ENCODE measurements at regions not wholly inside any gene's neighbourhood (a gene's known extent, or its start where the extent isn't known, plus 50 kb on each side); places are given as distances from the start of the nearest gene placed in this dataset.
"Not testable (repeated sequence)": the region's sequence is repeated elsewhere in the genome, so short reads cannot be mapped to it uniquely, and the experiment has no call there.

- no peak for DNase-seq
Measured at GRCh38 chr5:129163810-129164378, 69.3 kb downstream of the ISOC1 start.

- DNase-seq, result no peak
Measured at GRCh38 chr5:129170050-129170449, 75.5 kb downstream of the ISOC1 start.

GRCh38 chr5:129171194-129171944, 76.8 kb downstream of the ISOC1 start:
- no peak for DNase-seq

GRCh38 chr5:129172580-129172979, 78.0 kb downstream of the ISOC1 start:
- DNase-seq, result no peak

- DNase-seq, result no peak
Measured at GRCh38 chr5:129173771-129174170, 79.2 kb downstream of the ISOC1 start.

GRCh38 chr5:129174480-129174879, 79.9 kb downstream of the ISOC1 start:
- no peak for DNase-seq

- DNase-seq, result no peak
Measured at GRCh38 chr5:129177451-129177850, 82.9 kb downstream of the ISOC1 start.

- DNase-seq, result no peak
Measured at GRCh38 chr5:129199308-129199707, 104.8 kb downstream of the ISOC1 start.

GRCh38 chr5:129204525-129204924, 110.0 kb downstream of the ISOC1 start:
- DNase-seq, result no peak

- DNase-seq, result no peak
Measured at GRCh38 chr5:129216001-129216400, 121.5 kb downstream of the ISOC1 start.

GRCh38 chr5:129217179-129217578, 122.6 kb downstream of the ISOC1 start:
- no peak for DNase-seq

GRCh38 chr5:129223178-129223577, 128.6 kb downstream of the ISOC1 start:
- no peak for DNase-seq

GRCh38 chr5:129228577-129228976, 134.0 kb downstream of the ISOC1 start:
- no peak for DNase-seq

GRCh38 chr5:129241755-129242154, 147.2 kb downstream of the ISOC1 start:
- no peak for DNase-seq

GRCh38 chr5:129243039-129243438, 148.5 kb downstream of the ISOC1 start:
- no peak for DNase-seq

GRCh38 chr5:129244478-129244877, 149.9 kb downstream of the ISOC1 start:
- no peak for DNase-seq

GRCh38 chr5:129245489-129245888, 150.9 kb downstream of the ISOC1 start:
- no peak for DNase-seq

- no peak for DNase-seq
Measured at GRCh38 chr5:129246088-129246487, 151.5 kb downstream of the ISOC1 start.

- DNase-seq, result no peak
Measured at GRCh38 chr5:129249886-129250285, 155.3 kb downstream of the ISOC1 start.

GRCh38 chr5:129271308-129271707, 176.8 kb downstream of the ISOC1 start:
- no peak for DNase-seq

- DNase-seq, result no peak
Measured at GRCh38 chr5:129284010-129284409, 176.1 kb upstream of the ADAMTS19 start.

- DNase-seq, result not testable (repeated sequence)
Measured at GRCh38 chr5:129294216-129294615, 165.9 kb upstream of the ADAMTS19 start.

GRCh38 chr5:129306725-129307124, 153.4 kb upstream of the ADAMTS19 start:
- no peak for DNase-seq

GRCh38 chr5:129322968-129323367, 137.1 kb upstream of the ADAMTS19 start:
- no peak for DNase-seq

- no peak for DNase-seq
Measured at GRCh38 chr5:129341306-129341705, 118.8 kb upstream of the ADAMTS19 start.

Measured in NCI-H774 (cell line).